OCI-LY7 (cell line): ENCODE measurements at regions not wholly inside any gene's neighbourhood (a gene's known extent, or its start where the extent isn't known, plus 50 kb on each side); places are given as distances from the start of the nearest gene placed in this dataset.

Experiments
- BruUV-seq: library from RNA; stranded (reverse); fragments of 400-500 nt; replicated peaks from 2 replicates; lab custom pipeline; 2021; lab: Mats Ljungman, UMichigan
- CTCF ChIA-PET: fragments of 300-600 bp; sonication (Branson Sonifier 250); formaldehyde crosslinking; loops from one replicate; lab custom pipeline; 2022; ENCODE audit warnings: antibody characterized with exemption; ENCODE audit not compliant: unreplicated experiment; lab: Charles Lee
- POLR2A ChIA-PET: fragments of 300-600 bp; sonication (Branson Sonifier 250); formaldehyde crosslinking; loops from one replicate; lab custom pipeline; 2022; ENCODE audit warnings: antibody characterized with exemption; lab: Charles Lee
- DNase-seq: peaks from one replicate; pipeline ENCODE4 v3.0.0-alpha.2; 2015; ENCODE audit warnings: low spot score
- H2AFZ ChIP-seq: fragments of 200-600 bp; sonication (generic), shearing (Covaris generic); 2 replicates; pipeline ENCODE4 v1.6.1; 2014; ENCODE audit warnings: mild to moderate bottlenecking, antibody characterized with exemption, low read length, moderate library complexity
- H3K27ac ChIP-seq: fragments of 200-600 bp; sonication (generic); 2 replicates; pipeline ENCODE4 v1.5.1; 2014; ENCODE audit warnings: mixed run types, low read depth, mild to moderate bottlenecking, moderate library complexity, low read length, inconsistent platforms; ENCODE audit not compliant: poor library complexity, severe bottlenecking
- H3K36me3 ChIP-seq: fragments of 200-600 bp; sonication (generic); 2 replicates; pipeline ENCODE4 v1.6.1; 2014; ENCODE audit warnings: mild to moderate bottlenecking, antibody characterized with exemption, low read length, moderate library complexity, mixed read lengths; ENCODE audit not compliant: insufficient read depth
- H3K4me1 ChIP-seq: fragments of 200-600 bp; sonication (generic); 2 replicates; pipeline ENCODE4 v1.5.1; 2014; ENCODE audit warnings: mild to moderate bottlenecking, low read length; ENCODE audit not compliant: insufficient read depth, poor library complexity, severe bottlenecking
- H3K4me2 ChIP-seq: fragments of 200-600 bp; sonication (generic); 2 replicates; pipeline ENCODE4 v1.6.1; 2014; ENCODE audit warnings: mild to moderate bottlenecking, low read length
- H3K4me3 ChIP-seq: fragments of 200-600 bp; sonication (generic); 2 replicates; pipeline ENCODE4 v1.5.1; 2014; ENCODE audit warnings: mild to moderate bottlenecking, low read depth, low read length; ENCODE audit not compliant: poor library complexity, severe bottlenecking
- H3K79me2 ChIP-seq: fragments of 200-600 bp; sonication (generic); 2 replicates; pipeline ENCODE4 v1.6.1; 2016; ENCODE audit warnings: low read depth, mild to moderate bottlenecking, low read length, moderate library complexity, mixed read lengths; ENCODE audit not compliant: insufficient read depth
- H3K9me2 ChIP-seq: fragments of 200-600 bp; sonication (generic); 2 replicates; pipeline ENCODE4 v1.6.1; 2016; ENCODE audit warnings: mild to moderate bottlenecking, low read length, mixed read lengths; ENCODE audit not compliant: insufficient read depth
- H3K9me3 ChIP-seq: fragments of 200-600 bp; sonication (generic); 2 replicates; pipeline ENCODE4 v1.6.1; 2014; ENCODE audit warnings: mild to moderate bottlenecking, mixed run types, low read length, mixed read lengths
- H4K20me1 ChIP-seq: fragments of 200-600 bp; sonication (generic); 2 replicates; pipeline ENCODE4 v1.6.1; 2014; ENCODE audit warnings: mild to moderate bottlenecking, antibody characterized with exemption, low read length, moderate library complexity, mixed read lengths; ENCODE audit not compliant: insufficient read depth
- CTCF ChIP-seq: fragments of 200-600 bp; sonication (generic); conservative IDR thresholded peaks from 2 replicates; pipeline ENCODE4 v1.5.1; 2014; ENCODE audit warnings: mild to moderate bottlenecking, antibody characterized with exemption, low read length, moderate library complexity, mixed read lengths
- EZH2phosphoT487 ChIP-seq: fragments of 200-600 bp; sonication (generic); IDR thresholded peaks from 2 replicates; pipeline ENCODE4 v1.6.1; 2018; ENCODE audit warnings: low read depth, borderline replicate concordance, mild to moderate bottlenecking, mixed run types, antibody characterized with exemption, low read length, moderate library complexity, mixed read lengths
- intact Hi-C: fragments of 100-400 bp; cut with micrococcal nuclease; formaldehyde crosslinking; loops from one replicate; pipeline ENCODE4 v1.10.0; 2022; ENCODE audit not compliant: unreplicated experiment

GRCh38 chrX:46330513-46330912, 214.7 kb downstream of the ZNF674 start:
- no peak overlapping the region for H3K4me3 ChIP-seq
- TF ChIP-seq EZH2phosphoT487, result no peak
- TF ChIP-seq CTCF, result no peak
- H3K9me3 ChIP-seq, result no peaks in the 10 kb centered on the region
- H3K36me3 ChIP-seq, result no peaks in the 10 kb centered on the region
- H4K20me1 ChIP-seq, result no peaks in the 10 kb centered on the region
- H3K9me2 ChIP-seq, result no peaks in the 10 kb centered on the region
- H3K79me2 ChIP-seq, result no peaks in the 10 kb centered on the region
- intact Hi-C loops, result no loop called here
- no peak overlapping the region for H3K27ac ChIP-seq
- POLR2A ChIA-PET, result no interaction called here
- no peak overlapping the region for H3K4me2 ChIP-seq
- no peak overlapping the region for H2AFZ ChIP-seq
- CTCF ChIA-PET, result no interaction called here
- DNase-seq, result no peak
- BruUV-seq, result no TSS peak
- no peaks in the 10 kb centered on the region for H3K4me1 ChIP-seq

- Histone ChIP-seq H3K9me2 (no peaks in the 10 kb centered on the region), H3K4me1 (no peaks in the 10 kb centered on the region), H3K79me2 (no peaks in the 10 kb centered on the region), H3K27ac (no peak overlapping the region), H3K4me3 (no peak overlapping the region), H3K9me3 (no peaks in the 10 kb centered on the region), H4K20me1 (no peaks in the 10 kb centered on the region), H2AFZ (no peak overlapping the region), H3K36me3 (no peaks in the 10 kb centered on the region), H3K4me2 (no peak overlapping the region)
- no TSS peak for BruUV-seq
- TF ChIP-seq EZH2phosphoT487, result no peak
- no peak for TF ChIP-seq CTCF
- intact Hi-C loops, result no loop called here
- CTCF ChIA-PET, result no interaction called here
- no peak for DNase-seq
- POLR2A ChIA-PET, result interaction anchor here (0.6 kb wide), 2 partner anchors 16 to 421 kb away, joined by 3 read pairs; no protein-coding TSS in a partner anchor
Observed at GRCh38 chrX:46328133-46328532, 217.1 kb downstream of the ZNF674 start.

GRCh38 chrX:46327566-46328115, 217.6 kb downstream of the ZNF674 start:
- H2AFZ ChIP-seq, result no peak overlapping the region
- BruUV-seq, result no TSS peak
- intact Hi-C loops, result no loop called here
- no peak overlapping the region for H3K4me2 ChIP-seq
- H3K4me3 ChIP-seq, result no peak overlapping the region
- no peaks in the 10 kb centered on the region for H3K36me3 ChIP-seq
- no peaks in the 10 kb centered on the region for H3K4me1 ChIP-seq
- TF ChIP-seq EZH2phosphoT487 (no peak), CTCF (no peak)
- no peaks in the 10 kb centered on the region for H4K20me1 ChIP-seq
- H3K79me2 ChIP-seq, result no peaks in the 10 kb centered on the region
- no peaks in the 10 kb centered on the region for H3K9me2 ChIP-seq
- CTCF ChIA-PET, result no interaction called here
- no peak overlapping the region for H3K27ac ChIP-seq
- H3K9me3 ChIP-seq, result no peaks in the 10 kb centered on the region
- DNase-seq, result no peak
- POLR2A ChIA-PET, result no interaction called here
